GM12878 (cell line): ENCODE measurements at regions not wholly inside any gene's neighbourhood (a gene's known extent, or its start where the extent isn't known, plus 50 kb on each side); places are given as distances from the start of the nearest gene placed in this dataset.

Experiments
- ATAC-seq: fragments of 200-7000 bp; cut with Tn5 transposase; 3 replicates; pipeline ENCODE4 v1.9.1; 2020; ENCODE audit warnings: mild to moderate bottlenecking, moderate library complexity
- BruUV-seq: library from RNA; stranded (reverse); fragments of 400-500 nt; replicated peaks from 2 replicates; lab custom pipeline; 2021; lab: Mats Ljungman, UMichigan
- CTCF ChIA-PET: fragments of 300-600 bp; sonication (Branson Sonifier 250); formaldehyde crosslinking; extraction: SDS; loops from one replicate; lab custom pipeline; 2021; ENCODE audit warnings: inconsistent platforms; lab: Yijun Ruan, JAX
- POLR2A ChIA-PET: fragments of 350-600 bp; formaldehyde crosslinking; extraction: SDS; loops from one replicate; lab custom pipeline; 2021; ENCODE audit warnings: inconsistent platforms; lab: Charles Lee
- RAD21 ChIA-PET: fragments of 300-600 bp; sonication (Branson Sonifier 250); formaldehyde crosslinking; loops from one replicate; lab custom pipeline; 2023; ENCODE audit warnings: antibody characterized with exemption; ENCODE audit not compliant: unreplicated experiment; lab: Charles Lee
- SMC1A ChIA-PET: fragments of 300-600 bp; sonication (Branson Sonifier 250); formaldehyde crosslinking; loops from one replicate; lab custom pipeline; 2023; ENCODE audit not compliant: unreplicated experiment, uncharacterized antibody; lab: Charles Lee
- DNase-seq: peaks from one replicate; pipeline ENCODE4 v3.0.0-alpha.2; 2011; ENCODE audit warnings: low read depth, low spot score
- FAIRE-seq: peaks from 3 replicates; lab custom pipeline; 2011; peaks lifted over from hg19 to GRCh38; lab: Jason Lieb, UNC
- H2AFZ ChIP-seq: 2 replicates; pipeline ENCODE4 v1.6.0; 2011; ENCODE audit warnings: low read depth, low read length, control low read depth; ENCODE audit not compliant: control insufficient read depth
- H3K27ac ChIP-seq: 2 replicates; pipeline ENCODE4 v1.5.1; 2011; ENCODE audit warnings: control low read depth; ENCODE audit not compliant: control insufficient read depth, insufficient read depth
- H3K27me3 ChIP-seq, 2 experiments: replicated peaks in 1 of 2; 2 replicates each; pipeline versions ENCODE4 v1.6.0 to v1.6.1; 2011; ENCODE audit warnings: low read length in 1 of 2; ENCODE audit not compliant: control insufficient read depth in 2 of 2, insufficient read depth in 2 of 2
- H3K36me3 ChIP-seq, 2 experiments: 2 replicates each; pipeline ENCODE4 v1.5.1; 2011; ENCODE audit warnings: low read length in 1 of 2; ENCODE audit not compliant: control insufficient read depth in 2 of 2, insufficient read depth in 2 of 2
- H3K4me1 ChIP-seq: 2 replicates; pipeline ENCODE4 v1.6.1; 2011; ENCODE audit warnings: mild to moderate bottlenecking, low read length, moderate library complexity, mixed read lengths; ENCODE audit not compliant: control insufficient read depth, insufficient read depth
- H3K4me2 ChIP-seq: 2 replicates; pipeline ENCODE4 v1.6.0; 2011; ENCODE audit warnings: control low read depth; ENCODE audit not compliant: control insufficient read depth, insufficient read depth
- H3K4me3 ChIP-seq: fragments of 200-600 bp; sonication (generic); 2 replicates; pipeline ENCODE4 v1.5.1; 2016
- H3K79me2 ChIP-seq: 2 replicates; pipeline ENCODE4 v1.6.0; 2011; ENCODE audit warnings: low read length; ENCODE audit not compliant: control insufficient read depth, insufficient read depth
- H3K9ac ChIP-seq: 2 replicates; pipeline ENCODE4 v1.8.0; 2011; ENCODE audit warnings: low read length, control low read depth, mixed read lengths; ENCODE audit not compliant: control insufficient read depth, insufficient read depth
- H3K9me3 ChIP-seq: replicated peaks from 3 replicates; pipeline ENCODE4 v1.5.1; 2011; ENCODE audit warnings: mild to moderate bottlenecking, low read length; ENCODE audit not compliant: control insufficient read depth, insufficient read depth
- H4K20me1 ChIP-seq: 2 replicates; pipeline ENCODE4 v1.6.0; 2011; ENCODE audit not compliant: control insufficient read depth, insufficient read depth
- EP300 ChIP-seq, 2 experiments: fragments of 150-350 bp in 1 of 2; IDR thresholded peaks; 2 replicates each; pipeline ENCODE4 v1.6.1; 2011 to 2012; ENCODE audit warnings: low read depth in 2 of 2, low read length in 2 of 2, borderline replicate concordance in 1 of 2, improper control_type of control experiment in 1 of 2, inconsistent platforms in 1 of 2; ENCODE audit not compliant: control insufficient read depth in 1 of 2
- EZH2 ChIP-seq: IDR thresholded peaks from 2 replicates; pipeline ENCODE4 v1.6.1; 2012; ENCODE audit warnings: low read depth, mild to moderate bottlenecking, control low read depth, inconsistent platforms, low read length, borderline replicate concordance; ENCODE audit not compliant: control insufficient read depth
- IKZF1 ChIP-seq: fragments of 450-650 bp; conservative IDR thresholded peaks from 2 replicates; pipeline ENCODE4 v1.6.1; 2017; ENCODE audit warnings: antibody characterized with exemption, mild to moderate bottlenecking
- LARP7 ChIP-seq: fragments of 450-650 bp; IDR thresholded peaks from 2 replicates; pipeline ENCODE4 v1.6.1; 2017; ENCODE audit warnings: mild to moderate bottlenecking
- NFYA ChIP-seq: IDR thresholded peaks from 2 replicates; pipeline ENCODE4 v1.6.1; 2011; ENCODE audit warnings: low read depth, mild to moderate bottlenecking, low read length, improper control_type of control experiment, borderline replicate concordance
- NR2C2 ChIP-seq: IDR thresholded peaks from 2 replicates; pipeline ENCODE4 v1.6.1; 2011; ENCODE audit warnings: borderline replicate concordance, low read depth; ENCODE audit not compliant: control insufficient read depth, insufficient read length
- POLR2AphosphoS5 ChIP-seq: IDR thresholded peaks from 2 replicates; pipeline ENCODE4 v1.6.1; 2011; ENCODE audit warnings: mild to moderate bottlenecking, low read length, inconsistent platforms
- TCF3 ChIP-seq: IDR thresholded peaks from 2 replicates; pipeline ENCODE4 v1.6.1; 2012; ENCODE audit warnings: low read depth, mild to moderate bottlenecking, low read length, borderline replicate concordance; ENCODE audit not compliant: insufficient read depth
- WGBS: methylation state at CpG from one replicate; pipeline ENCODE4 v1.1.6; 2016; ENCODE audit warnings: low lambda C conversion rate; ENCODE audit not compliant: insufficient replicate concordance, insufficient coverage; ENCODE audit errors: missing lambda C conversion rate; 5-methylcytosine and 5-hydroxymethylcytosine counted together
- in situ Hi-C: fragments of 300-500 bp; cut with MboI; formaldehyde crosslinking; loops from 9 replicates; pipeline ENCODE4 v1.14.3; 2018; ENCODE audit warnings: mixed read lengths
- intact Hi-C: fragments of 100-400 bp; cut with micrococcal nuclease; formaldehyde crosslinking; loops from one replicate; pipeline ENCODE4 v1.14.2; 2022; ENCODE audit not compliant: unreplicated experiment

GRCh38 chr1:78426408-78426807, 64.4 kb upstream of the PTGFR start (continued):
- TF ChIP-seq EP300 (IDR thresholded peaks at IDR 0.05; ENCODE audit: borderline replicate concordance in 1 of 2, control insufficient read depth in 1 of 2, low read depth in 2 of 2, low read length in 2 of 2) (no peak), LARP7 (no peak)

DNA sequence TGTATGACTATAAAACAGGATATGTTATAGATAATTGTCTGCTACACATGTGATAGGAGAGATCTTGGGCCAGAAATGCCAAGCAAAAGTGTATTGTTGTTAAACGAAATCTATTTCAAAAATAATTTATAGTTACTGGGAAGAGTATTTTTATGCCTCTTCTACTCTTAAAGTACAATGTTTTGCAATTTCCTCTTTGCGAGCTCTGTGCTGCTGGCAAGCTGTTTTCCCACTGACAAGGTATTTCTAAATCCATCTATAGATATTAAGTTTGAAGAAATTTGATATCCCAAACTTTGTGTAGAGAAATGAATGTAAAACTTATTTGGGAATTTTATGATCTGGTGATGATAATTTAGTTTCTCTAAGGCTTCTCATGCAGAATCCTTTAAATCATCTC, 63.3 kb upstream of the PTGFR start:
- Histone ChIP-seq H3K27ac (no peak overlapping the region), H3K9me3 (no peaks in the 10 kb centered on the region), H3K9ac (no peak overlapping the region), H2AFZ (no peak overlapping the region), H3K27me3 (no peaks in the 10 kb centered on the region), H3K79me2 (no peaks in the 10 kb centered on the region), H3K36me3 (no peaks in the 10 kb centered on the region), H3K4me1 (no peaks in the 10 kb centered on the region), H3K4me2 (no peak overlapping the region), H4K20me1 (no peaks in the 10 kb centered on the region), H3K4me3 (no peak overlapping the region)
- ChIA-PET POLR2A (no interaction called here), CTCF (no interaction called here), RAD21 (no interaction called here), SMC1A (interaction anchor here (1.0 to 1.3 kb wide), 2 partner anchors 15 to 94 kb away, joined by 3 read pairs; no protein-coding TSS in a partner anchor)
- ATAC-seq, result no peak
- BruUV-seq, result no TSS peak
- intact Hi-C loops, result no loop called here
- in situ Hi-C loops, result no loop called here
- 0% methylated on average over 2 of the region's 2 CpGs for WGBS
- FAIRE-seq, result no peak
- no peak for DNase-seq
- TF ChIP-seq IKZF1, result no peak
- TF ChIP-seq NFYA, result no peak
- no peak for TF ChIP-seq TCF3
- TF ChIP-seq POLR2AphosphoS5, result no peak
- TF ChIP-seq EZH2, result no peak

- RAD21 ChIA-PET, result no interaction called here
- H4K20me1 ChIP-seq, result no peaks in the 10 kb centered on the region
- intact Hi-C loops, result no loop called here
These were observed 58.8 kb upstream of the PTGFR start for GRCh38 chr1:78432016-78432415.

More at GRCh38 chr1:78432016-78432415, 58.8 kb upstream of the PTGFR start:
- 0% methylated on average over 1 of the region's 1 CpG for WGBS
- Histone ChIP-seq H3K4me2 (no peak overlapping the region), H3K9me3 (no peaks in the 10 kb centered on the region), H3K4me3 (no peak overlapping the region), H3K9ac (no peak overlapping the region), H2AFZ (no peak overlapping the region), H3K27me3 (no peaks in the 10 kb centered on the region; a peak in 1 of 4 replicates), H3K27ac (no peak overlapping the region), H3K79me2 (no peaks in the 10 kb centered on the region), H3K4me1 (no peaks in the 10 kb centered on the region), H3K36me3 (no peaks in the 10 kb centered on the region)
- no peak for TF ChIP-seq NR2C2
- POLR2A ChIA-PET, result no interaction called here
- CTCF ChIA-PET, result interaction anchor here (1.8 kb wide), 1 partner anchor 16 kb away, joined by 4 read pairs; no protein-coding TSS in a partner anchor
- DNase-seq (no peak), ATAC-seq (no peak), FAIRE-seq (no peak)
- in situ Hi-C loops, result no loop called here
- no TSS peak for BruUV-seq
- SMC1A ChIA-PET, result no interaction called here
